ENCODE measurements at regions not wholly inside any gene's neighbourhood (a gene's known extent, or its start where the extent isn't known, plus 50 kb on each side); places are given as distances from the start of the nearest gene placed in this dataset.

GRCh38 chr5:67363963-67364362 lies 167.4 kb upstream of the CD180 start:
- no peak for DNase-seq (ENCODE audit: low read depth, low spot score)
- no peak overlapping the region for H3K4me3 ChIP-seq (ENCODE audit: low read length)

- H3K4me3 ChIP-seq (ENCODE audit: low read length), result no peak overlapping the region
- no peak for DNase-seq (ENCODE audit: low read depth, low spot score)
Observed at GRCh38 chr5:67363180-67363709, 166.6 kb upstream of the CD180 start.

DNA sequence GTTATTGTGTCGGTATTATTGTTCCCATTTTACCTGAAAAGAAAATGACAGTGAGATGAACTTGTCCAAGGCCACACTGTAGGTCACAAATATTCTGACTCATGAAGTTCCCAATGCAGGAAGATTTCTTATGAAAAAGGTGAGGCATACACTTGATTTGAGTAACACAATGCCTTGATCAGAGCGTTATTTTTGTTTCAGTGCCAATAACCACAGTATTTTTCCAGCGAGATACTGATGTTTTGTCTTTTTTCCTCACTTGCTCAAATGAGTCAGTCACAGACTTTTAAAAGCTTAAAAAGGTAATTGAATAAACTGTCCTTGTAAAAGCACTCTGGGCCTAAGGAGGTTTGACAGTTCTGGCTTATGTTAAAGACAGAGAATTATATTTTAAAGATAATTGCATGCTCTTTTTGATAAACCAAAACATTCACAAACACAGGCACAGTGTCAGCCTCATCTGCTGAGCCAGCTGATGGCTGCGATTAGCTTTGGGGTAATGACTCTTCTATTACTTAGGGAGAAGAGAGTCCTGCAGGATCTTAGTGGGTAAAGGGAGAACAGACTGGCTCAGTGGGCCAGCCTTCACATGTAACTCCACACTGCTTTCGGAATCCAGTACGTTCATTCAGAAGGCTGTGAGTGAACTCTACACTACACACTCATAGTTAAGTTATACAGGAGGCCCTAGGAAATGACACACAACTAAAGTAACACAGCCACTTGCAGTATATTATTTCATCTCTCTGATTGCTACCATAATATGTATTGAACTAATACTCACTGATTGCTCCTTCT lies 165.5 kb upstream of the CD180 start:
- DNase-seq (ENCODE audit: low read depth, low spot score), result no peak

DNA sequence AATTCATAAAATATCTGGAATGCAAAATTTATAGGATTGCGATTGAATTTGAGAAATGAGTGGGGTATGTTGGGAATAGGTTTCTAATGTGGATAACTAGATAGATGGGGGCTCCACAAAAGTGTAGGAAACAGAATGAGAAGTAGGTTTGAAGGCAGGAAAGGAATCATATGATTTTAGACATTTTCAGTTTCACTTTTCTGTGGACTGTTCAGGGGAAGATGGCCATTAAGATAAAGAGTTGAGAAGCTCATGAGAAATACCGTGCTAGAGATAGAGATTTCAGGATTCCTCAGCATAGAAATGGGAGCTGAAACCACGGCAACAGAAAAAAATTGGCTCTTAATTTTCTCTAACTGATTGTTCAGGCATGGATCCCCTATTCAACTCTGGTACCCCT lies 163.4 kb upstream of the CD180 start:
- no peak for DNase-seq (ENCODE audit: low read depth, low spot score)
- H3K4me3 ChIP-seq (ENCODE audit: low read length), result no peak overlapping the region

More for the DNA sequence above, 165.5 kb upstream of the CD180 start:
- no peak overlapping the region for H3K4me3 ChIP-seq (ENCODE audit: low read length)

DNA sequence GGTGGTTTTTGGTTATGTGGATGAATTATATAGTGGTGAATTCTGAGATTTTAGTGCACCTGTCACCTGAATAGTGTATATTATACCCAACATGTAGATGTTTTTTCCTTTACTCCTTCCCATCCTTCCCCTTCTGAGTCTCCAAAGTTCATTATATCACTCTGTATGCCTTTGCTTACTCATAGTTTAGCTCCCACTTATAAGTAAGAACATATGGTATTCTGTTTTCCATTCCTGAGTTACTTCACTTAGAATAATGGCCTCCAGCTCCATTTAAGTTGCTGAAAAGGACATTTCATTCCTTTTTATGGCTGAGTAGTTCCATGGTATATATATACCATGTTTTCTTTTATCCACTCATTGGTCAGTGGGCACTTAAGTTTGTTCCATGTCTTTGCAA lies 161.6 kb upstream of the CD180 start:
- H3K4me3 ChIP-seq (ENCODE audit: low read length), result no peak overlapping the region
- no peak for DNase-seq (ENCODE audit: low read depth, low spot score)

- H3K4me3 ChIP-seq (ENCODE audit: low read length), result no peak overlapping the region
- no peak for DNase-seq (ENCODE audit: low read depth, low spot score)
Observed at GRCh38 chr5:67355120-67355713, 158.6 kb upstream of the CD180 start.

GRCh38 chr5:67353500-67354450 lies 157.2 kb upstream of the CD180 start:
- H3K4me3 ChIP-seq (ENCODE audit: low read length), result no peak overlapping the region
- no peak for DNase-seq (ENCODE audit: low read depth, low spot score)

GRCh38 chr5:67350618-67351201 lies 154.1 kb upstream of the CD180 start:
- H3K4me3 ChIP-seq (ENCODE audit: low read length), result 0 out of 2 replicates have a peak overlapping the region, but pooled peaks have one; percentile 5
- peak; percentile 48 for DNase-seq (ENCODE audit: low read depth, low spot score)

DNA sequence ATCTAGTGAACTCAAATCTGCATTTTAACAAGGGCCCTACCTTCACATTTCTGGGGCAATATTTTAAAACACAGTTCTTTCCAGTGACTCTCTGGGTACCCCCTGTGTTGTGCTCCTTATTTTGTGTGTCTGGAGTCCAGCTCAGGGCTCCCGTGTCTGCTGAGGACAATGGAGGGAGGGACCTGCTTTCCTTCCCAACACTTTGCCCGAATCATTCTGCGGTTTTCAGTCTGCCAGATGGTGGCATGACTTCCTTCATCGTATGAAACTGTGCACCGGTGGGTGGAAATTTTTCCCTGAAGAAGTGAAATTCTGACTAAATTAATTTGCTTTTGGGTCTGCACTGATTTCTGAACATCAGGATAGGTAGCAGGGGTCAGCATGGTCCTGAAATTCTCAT lies 153.6 kb upstream of the CD180 start:
- H3K4me3 ChIP-seq (ENCODE audit: low read length), result 0 out of 2 replicates have a peak overlapping the region, but pooled peaks have one; percentile 5
- peak; percentile 5 for DNase-seq (ENCODE audit: low read depth, low spot score)

DNA sequence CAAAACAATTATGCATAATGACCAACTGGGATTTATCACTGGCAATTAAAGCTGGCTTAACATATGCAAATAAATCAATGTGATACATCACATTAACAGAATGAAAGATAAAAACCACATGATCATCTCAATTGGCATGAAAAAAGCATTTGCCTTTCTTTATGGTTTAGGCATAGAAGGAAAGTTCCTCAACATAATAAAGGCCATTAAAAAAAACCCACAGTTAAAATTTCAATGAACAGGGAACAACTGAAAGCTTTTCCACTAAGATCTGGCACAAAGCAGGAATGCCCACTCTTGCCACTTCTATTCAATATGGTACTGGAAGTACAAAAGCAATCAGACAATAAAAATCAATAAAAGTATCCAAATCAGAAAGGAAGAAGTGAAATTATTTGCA lies 151.2 kb upstream of the CD180 start:
- no peak for DNase-seq (ENCODE audit: low read depth, low spot score)
- no peak overlapping the region for H3K4me3 ChIP-seq (ENCODE audit: low read length)

- no peak for DNase-seq (ENCODE audit: low read depth, low spot score)
- H3K4me3 ChIP-seq (ENCODE audit: low read length), result no peak overlapping the region
Observed at GRCh38 chr5:67346611-67347010, 150.0 kb upstream of the CD180 start.

GRCh38 chr5:67344870-67345269 lies 148.3 kb upstream of the CD180 start:
- no peak overlapping the region for H3K4me3 ChIP-seq (ENCODE audit: low read length)
- DNase-seq (ENCODE audit: low read depth, low spot score), result no peak

DNA sequence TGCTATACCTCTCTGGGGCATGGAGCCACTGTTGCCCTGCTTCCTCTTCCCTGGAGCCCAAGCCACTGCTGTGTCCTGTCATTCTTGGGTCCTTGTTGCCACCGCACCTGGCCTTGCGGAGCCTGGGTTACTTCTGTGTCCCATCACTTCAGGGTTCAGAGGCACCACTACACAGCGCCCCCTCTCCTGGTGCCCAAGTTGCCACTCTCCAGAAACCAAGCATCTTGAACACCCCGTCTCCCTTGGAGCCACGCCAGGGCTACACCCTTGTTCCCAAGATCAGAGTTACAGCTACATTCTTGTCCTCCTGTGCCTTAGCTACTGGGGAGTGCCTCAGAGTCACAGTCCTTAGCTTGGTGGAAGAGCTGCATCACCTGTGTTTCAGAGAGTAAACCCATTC lies 147.2 kb upstream of the CD180 start:
- H3K4me3 ChIP-seq (ENCODE audit: low read length), result no peak overlapping the region
- no peak for DNase-seq (ENCODE audit: low read depth, low spot score)

DNA sequence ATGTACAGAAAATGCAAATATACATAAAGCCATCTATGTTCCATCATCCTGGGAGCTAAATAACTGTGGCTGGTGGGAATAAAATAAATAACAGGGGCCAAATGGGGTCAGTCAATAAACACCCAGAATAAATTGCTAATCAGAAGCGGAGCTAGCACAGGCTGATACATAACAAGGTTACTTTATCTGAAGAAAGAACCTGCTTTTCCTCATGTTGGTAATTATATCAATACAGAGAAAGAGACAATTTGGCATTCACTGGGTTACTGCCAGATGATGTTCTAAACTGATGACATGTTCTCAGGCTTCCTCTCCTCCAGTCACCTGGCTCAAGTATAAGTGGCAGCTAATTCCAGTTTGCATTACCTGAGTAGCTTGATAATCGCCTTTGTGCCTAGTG lies 144.9 kb upstream of the CD180 start:
- H3K4me3 ChIP-seq (ENCODE audit: low read length), result no peak overlapping the region
- DNase-seq (ENCODE audit: low read depth, low spot score), result no peak

- H3K4me3 ChIP-seq (ENCODE audit: low read length), result no peak overlapping the region
- no peak for DNase-seq (ENCODE audit: low read depth, low spot score)
Observed at GRCh38 chr5:67339219-67339767, 142.7 kb upstream of the CD180 start.

DNA sequence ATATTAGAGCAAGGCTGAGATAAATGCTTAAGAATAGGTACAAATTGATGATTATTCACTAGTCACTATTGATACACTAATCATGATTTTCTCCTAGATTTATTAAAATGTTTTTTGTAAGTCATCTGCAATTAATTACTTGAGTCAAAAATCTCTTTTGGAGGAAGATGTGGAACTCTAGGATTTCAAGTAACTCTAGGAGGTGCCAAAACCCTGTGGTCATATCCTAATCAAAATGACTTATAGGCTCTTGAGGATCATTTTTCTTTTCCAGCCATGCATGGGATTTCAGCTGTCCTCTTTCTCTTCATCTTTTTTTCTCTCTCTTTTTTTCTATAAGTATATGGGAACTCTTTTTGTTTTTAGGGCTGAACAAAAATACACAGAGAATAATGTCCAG lies 141.8 kb upstream of the CD180 start:
- H3K4me3 ChIP-seq (ENCODE audit: low read length), result no peak overlapping the region
- no peak for DNase-seq (ENCODE audit: low read depth, low spot score)

DNA sequence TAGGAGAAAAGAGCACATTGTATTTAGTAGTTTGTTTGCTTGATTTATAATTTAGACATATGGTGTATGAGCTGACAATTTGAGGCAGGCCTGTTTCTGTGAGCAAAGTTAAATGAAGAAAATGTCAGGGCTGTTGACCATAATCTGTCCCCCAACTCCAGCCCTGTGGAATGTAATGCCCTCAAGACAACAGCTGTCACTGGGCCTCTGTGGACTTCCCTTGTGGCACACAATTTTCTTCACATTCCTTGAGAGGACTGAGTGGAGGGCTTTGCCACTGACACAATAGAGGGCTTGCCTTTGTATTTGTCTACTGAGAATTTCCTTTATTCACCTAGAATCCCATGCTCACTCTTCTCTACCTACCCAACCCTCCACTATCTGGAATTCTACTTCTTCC lies 141.2 kb upstream of the CD180 start:
- no peak overlapping the region for H3K4me3 ChIP-seq (ENCODE audit: low read length)
- DNase-seq (ENCODE audit: low read depth, low spot score), result no peak

DNA sequence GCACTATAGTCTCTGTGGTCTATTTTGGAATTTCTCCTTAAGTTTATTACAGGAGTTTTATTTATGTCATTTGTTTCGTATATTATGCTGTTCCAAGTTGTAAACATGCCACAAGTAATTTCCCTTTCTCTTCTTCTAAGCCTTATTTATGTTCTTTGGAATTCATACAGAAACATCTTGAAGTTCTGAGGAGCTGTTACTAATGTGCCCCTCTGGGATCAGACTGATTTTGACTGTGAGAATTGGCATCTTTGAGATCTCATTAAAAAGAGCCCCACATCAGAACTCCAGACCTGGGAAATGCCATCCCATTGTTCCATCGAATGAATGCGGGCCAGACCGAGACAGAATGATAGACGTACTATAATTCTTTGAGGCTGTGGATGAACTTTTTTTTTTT lies 138.8 kb upstream of the CD180 start:
- no peak for DNase-seq (ENCODE audit: low read depth, low spot score)
- no peak overlapping the region for H3K4me3 ChIP-seq (ENCODE audit: low read length)

DNA sequence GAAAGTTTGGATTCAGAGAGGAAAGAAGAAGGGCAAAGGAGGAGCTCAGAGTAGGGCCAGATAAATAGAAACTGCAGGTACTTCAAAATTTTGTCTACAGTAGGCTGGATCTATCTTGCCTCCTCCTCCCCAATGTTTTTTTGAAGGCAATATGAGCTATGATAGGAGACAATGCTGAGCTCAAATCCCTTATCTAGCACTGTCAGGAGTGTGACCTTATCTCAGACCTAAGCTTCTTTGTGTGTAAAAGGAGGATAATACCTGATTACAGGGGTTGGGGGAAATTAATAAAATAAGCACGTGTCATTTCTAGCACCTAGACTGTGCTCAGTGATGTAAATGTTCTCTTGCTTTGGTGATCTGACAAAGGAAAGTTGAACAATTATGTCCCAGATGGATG lies 137.8 kb upstream of the CD180 start:
- DNase-seq (ENCODE audit: low read depth, low spot score), result no peak
- no peak overlapping the region for H3K4me3 ChIP-seq (ENCODE audit: low read length)

All from Jurkat, Clone E6-1 (cell line).